Psoas muscle (tissue), 7 donors: ENCODE measurements at regions not wholly inside any gene's neighbourhood (a gene's known extent, or its start where the extent isn't known, plus 50 kb on each side); places are given as distances from the start of the nearest gene placed in this dataset.

ENCODE experiments used
- ATAC-seq, 4 donors: fragments of 200-7000 bp; cut with Tn5 transposase; one replicate each; pipeline ENCODE4 v1.9.1; 2020; ENCODE audit warnings: moderate library complexity in 3 of 4, mild to moderate bottlenecking in 2 of 4
- DNase-seq, 2 donors: peaks; one replicate each; pipeline ENCODE4 v3.0.0-alpha.2; 2020
- H3K27ac ChIP-seq: fragments of 200-600 bp; one replicate; pipeline ENCODE4 v1.8.0; 2022
- H3K27me3 ChIP-seq, 3 donors: fragments of 200-600 bp in 1 of 3; one replicate each; pipeline versions ENCODE4 v1.6.1 to v1.8.0; 2013 to 2022; ENCODE audit warnings: low read length in 2 of 3, mild to moderate bottlenecking in 2 of 3, moderate library complexity in 1 of 3; ENCODE audit not compliant: insufficient read depth in 3 of 3
- H3K36me3 ChIP-seq, 2 donors: fragments of 200-600 bp in 1 of 2; one replicate each; pipeline versions ENCODE4 v1.6.1 to v1.8.0; 2013 to 2022; ENCODE audit warnings: low read depth in 1 of 2, mild to moderate bottlenecking in 1 of 2, moderate library complexity in 1 of 2; ENCODE audit not compliant: insufficient read depth in 1 of 2
- H3K4me1 ChIP-seq: fragments of 200-600 bp; one replicate; pipeline ENCODE4 v1.8.0; 2022
- H3K4me3 ChIP-seq: fragments of 200-600 bp; one replicate; pipeline ENCODE4 v1.8.0; 2022; ENCODE audit warnings: mild to moderate bottlenecking
- H3K9me3 ChIP-seq: fragments of 200-600 bp; one replicate; pipeline ENCODE4 v1.8.0; 2022
- WGBS, 3 donors: extraction: QIAGEN DNeasy Blood & Tissue Kit; methylation state at CpG; one replicate each; pipeline versions ENCODE4 v1.1.6 to v1.1.7; 2013; 5-methylcytosine and 5-hydroxymethylcytosine counted together
- intact Hi-C, 2 donors: fragments of 100-400 bp; cut with DNase I; formaldehyde crosslinking; loops; one replicate each; pipeline versions ENCODE4 v1.11.0 to v1.14.2; 2022
- TF ChIP-seq, protein P1 (sequence below): fragments of 200-600 bp; IDR thresholded peaks from one replicate; pipeline ENCODE4 v1.8.0; 2022; ENCODE audit warnings: antibody characterized with exemption
- donor health status: healthy with polysubstance abuse.
- donor health status: DM: no; HTN: no; CAD: no; lungs with moderate emphysema.
- donor health status: Bipolar disorder and iron deficiency.
- donor health status: healthy.
- donor health status: DM: yes; HTN: yes; CAD: no.
- donor health status: DM: no; HTN: no; CAD: no.
- donor health status: DM: yes; HTN: yes; CAD: no.

DNA sequence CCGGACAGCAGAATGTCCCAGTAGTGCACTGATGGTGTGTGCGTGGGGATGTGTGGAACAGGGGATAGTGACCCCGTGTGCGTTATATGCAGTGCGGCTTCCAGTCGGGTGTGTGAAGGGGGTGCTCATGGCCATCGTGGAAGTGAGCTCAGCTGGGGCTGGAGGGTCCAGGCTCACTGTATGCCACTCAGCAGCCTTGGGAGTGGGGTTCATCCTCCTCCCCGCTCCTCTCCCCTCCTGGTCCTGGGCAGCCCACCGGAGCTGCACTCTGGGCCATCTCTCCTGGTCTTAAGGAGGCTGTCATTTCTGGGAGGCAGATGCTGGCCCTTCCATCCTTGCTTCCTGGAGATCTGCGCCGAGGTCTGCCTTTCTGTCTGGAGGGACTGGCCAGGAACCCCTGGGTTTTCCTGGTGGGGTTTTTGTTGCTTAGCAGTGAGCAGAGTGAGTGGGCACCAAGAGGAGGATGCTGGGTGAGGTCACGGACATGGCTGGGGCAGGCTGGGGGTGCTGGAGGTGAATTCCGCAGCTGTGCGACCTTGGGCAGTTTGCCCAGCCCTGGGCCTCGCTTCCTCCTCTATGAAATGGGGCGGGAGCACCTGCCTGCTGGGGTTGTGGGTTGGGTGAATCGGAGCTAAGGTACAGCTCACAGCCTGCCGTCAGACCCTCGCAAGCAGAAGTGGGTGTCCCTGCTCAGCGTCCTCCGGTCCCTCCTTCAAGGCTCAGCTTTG, 164.1 kb downstream of the SEC14L1 start:
- Histone ChIP-seq H3K27ac (no peak overlapping the region), H3K4me3 (no peak overlapping the region), H3K36me3 (no peaks in the 10 kb centered on the region), H3K27me3 (no peaks in the 10 kb centered on the region), H3K9me3 (no peaks in the 10 kb centered on the region), H3K4me1 (peaks cover 26% of the 10 kb centered on the region)
- intact Hi-C loops, result no loop called here
- ATAC-seq (no peak), DNase-seq (no peak)
- TF ChIP-seq, protein P1, sequence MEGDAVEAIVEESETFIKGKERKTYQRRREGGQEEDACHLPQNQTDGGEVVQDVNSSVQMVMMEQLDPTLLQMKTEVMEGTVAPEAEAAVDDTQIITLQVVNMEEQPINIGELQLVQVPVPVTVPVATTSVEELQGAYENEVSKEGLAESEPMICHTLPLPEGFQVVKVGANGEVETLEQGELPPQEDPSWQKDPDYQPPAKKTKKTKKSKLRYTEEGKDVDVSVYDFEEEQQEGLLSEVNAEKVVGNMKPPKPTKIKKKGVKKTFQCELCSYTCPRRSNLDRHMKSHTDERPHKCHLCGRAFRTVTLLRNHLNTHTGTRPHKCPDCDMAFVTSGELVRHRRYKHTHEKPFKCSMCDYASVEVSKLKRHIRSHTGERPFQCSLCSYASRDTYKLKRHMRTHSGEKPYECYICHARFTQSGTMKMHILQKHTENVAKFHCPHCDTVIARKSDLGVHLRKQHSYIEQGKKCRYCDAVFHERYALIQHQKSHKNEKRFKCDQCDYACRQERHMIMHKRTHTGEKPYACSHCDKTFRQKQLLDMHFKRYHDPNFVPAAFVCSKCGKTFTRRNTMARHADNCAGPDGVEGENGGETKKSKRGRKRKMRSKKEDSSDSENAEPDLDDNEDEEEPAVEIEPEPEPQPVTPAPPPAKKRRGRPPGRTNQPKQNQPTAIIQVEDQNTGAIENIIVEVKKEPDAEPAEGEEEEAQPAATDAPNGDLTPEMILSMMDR, result no peak
- 61 to 68% (median 65%) methylated on average over 20 to 21 of the region's 21 CpGs for WGBS, 3 donors

DNA sequence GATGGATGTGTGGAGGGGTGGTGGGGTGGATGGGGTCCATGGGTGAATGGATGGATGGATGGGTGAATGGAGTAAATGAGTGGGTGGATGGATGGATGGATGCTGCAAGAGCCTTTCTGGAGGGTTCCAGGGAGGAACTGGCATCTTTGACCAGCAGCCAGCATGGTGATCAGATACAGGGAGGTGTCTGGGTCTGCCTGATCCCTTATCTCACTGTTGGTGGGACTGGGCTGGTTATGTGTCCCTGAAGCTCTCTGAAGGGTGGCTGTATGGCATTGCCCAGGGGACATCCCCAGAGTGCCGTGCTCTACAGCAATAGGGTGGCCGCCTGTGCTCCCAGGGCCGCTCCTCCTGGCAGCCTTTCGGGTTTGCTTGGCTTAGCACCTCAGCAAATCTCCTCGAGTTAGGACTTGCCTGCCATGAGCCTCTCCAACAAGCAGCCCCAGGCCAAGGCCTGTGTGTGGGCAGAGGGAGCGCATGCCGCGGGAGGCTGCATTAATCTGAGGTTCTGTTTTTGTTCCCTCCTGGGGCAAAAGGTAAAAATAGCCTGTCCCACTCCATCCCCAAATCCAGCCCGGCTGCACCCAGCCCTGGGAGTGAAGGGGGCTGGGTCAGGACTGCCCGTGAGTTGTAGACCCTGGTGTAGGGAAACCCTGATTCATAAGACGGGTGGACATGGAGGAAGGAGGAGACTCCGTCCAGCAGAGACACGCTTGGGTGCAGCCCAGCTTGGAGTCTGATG, 165.4 kb downstream of the SEC14L1 start:
- Histone ChIP-seq H3K9me3 (no peaks in the 10 kb centered on the region), H3K4me3 (no peak overlapping the region), H3K36me3 (no peaks in the 10 kb centered on the region), H3K4me1 (peaks cover 26% of the 10 kb centered on the region), H3K27ac (no peak overlapping the region), H3K27me3 (no peaks in the 10 kb centered on the region)
- TF ChIP-seq, protein P1, result no peak
- no peak for ATAC-seq
- DNase-seq, result no peak
- intact Hi-C loops, result no loop called here
- 81 to 91% (median 88%) methylated on average over 13 of the region's 13 CpGs for WGBS, 3 donors

DNA sequence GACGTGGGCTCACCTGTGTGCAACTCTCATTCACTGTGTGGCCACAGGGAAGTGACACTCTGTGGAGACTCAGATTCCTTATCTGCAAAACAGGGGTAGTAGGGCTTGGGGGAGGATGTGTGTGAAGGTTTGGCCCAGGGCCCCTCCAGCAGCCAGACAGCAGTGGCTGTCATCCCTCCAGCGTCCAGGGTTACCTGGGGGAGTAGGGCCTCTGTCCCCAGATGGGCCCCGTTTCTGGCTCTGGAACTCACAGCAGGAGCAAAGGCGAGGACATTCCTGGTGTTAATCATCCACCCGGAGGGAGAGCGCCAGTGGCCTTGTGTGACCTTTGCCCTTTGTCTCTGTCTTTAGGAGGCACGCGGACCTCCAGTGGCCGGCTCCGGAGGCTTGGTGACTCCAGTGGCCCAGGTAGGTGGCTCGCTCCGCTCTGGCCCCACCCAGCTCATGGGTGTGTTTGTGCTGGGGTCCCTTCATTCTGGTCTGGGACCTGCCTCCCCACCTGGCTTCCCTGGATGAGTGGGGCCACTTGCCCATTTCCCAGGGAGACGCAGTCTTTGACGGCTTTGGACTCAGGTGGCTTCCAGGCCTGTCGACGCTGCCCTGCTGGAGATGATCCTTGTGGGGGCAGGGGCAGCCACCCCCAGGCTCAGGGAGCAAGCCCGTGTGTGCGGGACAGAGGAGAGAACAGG, 166.2 kb downstream of the SEC14L1 start:
- DNase-seq (no peak), ATAC-seq (peak in 2 of 4 donors; percentile 39 to 44)
- intact Hi-C loops, result no loop called here
- TF ChIP-seq, protein P1, result no peak
- 72 to 90% (median 76%) methylated on average over 18 of the region's 18 CpGs for WGBS, 3 donors
- Histone ChIP-seq H3K4me1 (peaks cover 26% of the 10 kb centered on the region), H3K9me3 (no peaks in the 10 kb centered on the region), H3K27ac (peak overlapping the region; percentile 56), H3K4me3 (no peak overlapping the region), H3K36me3 (no peaks in the 10 kb centered on the region), H3K27me3 (no peaks in the 10 kb centered on the region)

DNA sequence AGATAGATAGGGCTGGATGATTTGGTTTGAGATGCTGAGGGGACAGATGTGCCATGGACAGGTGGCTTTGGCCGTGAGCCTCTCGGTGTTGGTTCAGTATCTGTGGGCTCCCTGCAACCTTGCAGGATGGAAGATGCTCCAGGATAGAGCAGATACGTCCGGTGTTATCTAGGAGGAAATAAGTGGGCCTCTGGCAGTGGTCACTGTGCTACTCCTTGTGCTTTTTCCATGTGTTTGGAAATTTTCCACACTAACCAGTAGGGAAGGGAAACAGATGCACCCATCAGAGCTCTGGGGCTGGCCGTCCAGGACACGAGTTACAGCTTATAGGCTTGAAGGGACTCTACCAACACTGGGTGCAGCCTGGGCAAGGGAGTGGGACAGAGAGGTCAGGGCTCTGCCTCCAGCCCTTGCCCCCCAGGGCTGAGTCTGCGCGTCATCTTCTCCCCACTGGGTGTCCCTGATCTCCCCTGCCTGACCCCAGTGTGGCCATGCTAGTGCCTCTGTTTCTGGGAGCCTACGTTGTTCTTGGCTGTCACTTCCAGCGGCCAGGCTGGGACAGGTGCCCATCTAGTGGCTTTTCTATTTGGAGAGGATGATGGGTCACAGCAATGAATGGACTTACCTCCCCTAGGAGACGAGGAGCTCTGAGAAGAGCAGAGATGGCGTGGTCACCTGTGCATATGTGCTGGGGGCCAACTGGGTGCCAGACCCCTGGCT, 166.9 kb downstream of the SEC14L1 start:
- ATAC-seq, result peak; percentile 61 to 84 (median 80)
- 60 to 71% (median 62%) methylated on average over 12 of the region's 12 CpGs for WGBS, 3 donors

More for the DNA sequence above, 166.9 kb downstream of the SEC14L1 start:
- no peak overlapping the region for H3K4me3 ChIP-seq
- intact Hi-C loops, result no loop called here
- peak overlapping the region; percentile 56 for H3K27ac ChIP-seq
- DNase-seq, result peak in 1 of 2 donors; percentile 72
- TF ChIP-seq, protein P1, result no peak
- H3K27me3 ChIP-seq, result no peaks in the 10 kb centered on the region
- no peaks in the 10 kb centered on the region for H3K9me3 ChIP-seq
- no peaks in the 10 kb centered on the region for H3K36me3 ChIP-seq
- H3K4me1 ChIP-seq, result peaks cover 26% of the 10 kb centered on the region
